Thoracic aorta (tissue), 2 donors: ENCODE measurements at regions not wholly inside any gene's neighbourhood (a gene's known extent, or its start where the extent isn't known, plus 50 kb on each side); places are given as distances from the start of the nearest gene placed in this dataset.

Experiments
- ATAC-seq: fragments of 150-250 bp; one replicate; pipeline ENCODE4 v1.8.0; 2017; ENCODE audit warnings: low read depth; ENCODE audit not compliant: insufficient number of reproducible peaks, low FRiP score
- DNase-seq: peaks from one replicate; pipeline ENCODE4 v3.0.0-alpha.2; 2020; ENCODE audit warnings: low spot score
- H3K27ac ChIP-seq, 2 donors: fragments of 200-600 bp; sonication (generic); 1 replicate in 1 of 2; 2 replicates in 1 of 2; pipeline ENCODE4 v1.5.1; 2016; ENCODE audit warnings: mild to moderate bottlenecking in 2 of 2, moderate library complexity in 2 of 2
- H3K27me3 ChIP-seq: fragments of 200-600 bp; sonication (generic); replicated peaks from 2 replicates; pipeline ENCODE4 v1.6.0; 2016; ENCODE audit warnings: mild to moderate bottlenecking; ENCODE audit not compliant: insufficient read depth
- H3K36me3 ChIP-seq: fragments of 200-600 bp; sonication (generic); one replicate; pipeline ENCODE4 v1.5.1; 2016
- H3K4me1 ChIP-seq, 2 donors: fragments of 200-600 bp; sonication (generic); 1 replicate in 1 of 2; 2 replicates in 1 of 2; pipeline versions ENCODE4 v1.5.1 to v1.6.0; 2016; ENCODE audit warnings: low read depth in 2 of 2, mild to moderate bottlenecking in 1 of 2; ENCODE audit not compliant: control insufficient read depth in 1 of 2
- H3K4me3 ChIP-seq: fragments of 200-600 bp; sonication (generic); 2 replicates; pipeline ENCODE4 v1.5.1; 2016; ENCODE audit warnings: mild to moderate bottlenecking
- H3K9me3 ChIP-seq: fragments of 200-600 bp; sonication (generic); 2 replicates; pipeline ENCODE4 v1.5.1; 2016
- CTCF ChIP-seq: fragments of 200-600 bp; sonication (generic); IDR thresholded peaks from one replicate; pipeline ENCODE4 v1.5.1; 2019; ENCODE audit warnings: antibody characterized with exemption

GRCh38 chr1:5690898-5691297 is 301.3 kb downstream of the NPHP4 start:
- no peak for ATAC-seq
- no peak for DNase-seq
- Histone ChIP-seq H3K36me3 (no peaks in the 10 kb centered on the region), H3K4me3 (no peak overlapping the region), H3K9me3 (no peaks in the 10 kb centered on the region), H3K27me3 (no peaks in the 10 kb centered on the region), H3K4me1 (no peaks in the 10 kb centered on the region), H3K27ac (no peak overlapping the region)
- no peak for TF ChIP-seq CTCF

GRCh38 chr1:5690291-5690690 is 301.9 kb downstream of the NPHP4 start:
- DNase-seq (no peak), ATAC-seq (no peak)
- no peaks in the 10 kb centered on the region for H3K27me3 ChIP-seq
- no peaks in the 10 kb centered on the region for H3K4me1 ChIP-seq
- H3K9me3 ChIP-seq = no peaks in the 10 kb centered on the region
- H3K27ac ChIP-seq = no peak overlapping the region
- no peaks in the 10 kb centered on the region for H3K36me3 ChIP-seq
- TF ChIP-seq CTCF = no peak
- no peak overlapping the region for H3K4me3 ChIP-seq

GRCh38 chr1:5688081-5689077 is 303.8 kb downstream of the NPHP4 start:
- DNase-seq (no peak), ATAC-seq (no peak)
- Histone ChIP-seq H3K4me3 (no peak overlapping the region), H3K36me3 (no peaks in the 10 kb centered on the region), H3K4me1 (no peaks in the 10 kb centered on the region), H3K27me3 (no peaks in the 10 kb centered on the region), H3K9me3 (no peaks in the 10 kb centered on the region), H3K27ac (no peak overlapping the region)
- no peak for TF ChIP-seq CTCF

- Histone ChIP-seq H3K9me3 (no peaks in the 10 kb centered on the region), H3K27ac (no peak overlapping the region), H3K4me1 (no peaks in the 10 kb centered on the region), H3K36me3 (no peaks in the 10 kb centered on the region), H3K4me3 (no peak overlapping the region), H3K27me3 (no peaks in the 10 kb centered on the region)
- DNase-seq (no peak), ATAC-seq (no peak)
- TF ChIP-seq CTCF = no peak
These were observed 305.1 kb downstream of the NPHP4 start for GRCh38 chr1:5686925-5687706.

GRCh38 chr1:5686195-5686594 is 306.0 kb downstream of the NPHP4 start:
- H3K4me1 ChIP-seq = no peaks in the 10 kb centered on the region
- no peak for DNase-seq
- no peaks in the 10 kb centered on the region for H3K27me3 ChIP-seq
- no peak overlapping the region for H3K27ac ChIP-seq
- no peaks in the 10 kb centered on the region for H3K36me3 ChIP-seq
- no peak overlapping the region for H3K4me3 ChIP-seq
- no peaks in the 10 kb centered on the region for H3K9me3 ChIP-seq
- ATAC-seq = no peak
- no peak for TF ChIP-seq CTCF
